ENCODE measurements at regions not wholly inside any gene's neighbourhood (a gene's known extent, or its start where the extent isn't known, plus 50 kb on each side); places are given as distances from the start of the nearest gene placed in this dataset.

DNA sequence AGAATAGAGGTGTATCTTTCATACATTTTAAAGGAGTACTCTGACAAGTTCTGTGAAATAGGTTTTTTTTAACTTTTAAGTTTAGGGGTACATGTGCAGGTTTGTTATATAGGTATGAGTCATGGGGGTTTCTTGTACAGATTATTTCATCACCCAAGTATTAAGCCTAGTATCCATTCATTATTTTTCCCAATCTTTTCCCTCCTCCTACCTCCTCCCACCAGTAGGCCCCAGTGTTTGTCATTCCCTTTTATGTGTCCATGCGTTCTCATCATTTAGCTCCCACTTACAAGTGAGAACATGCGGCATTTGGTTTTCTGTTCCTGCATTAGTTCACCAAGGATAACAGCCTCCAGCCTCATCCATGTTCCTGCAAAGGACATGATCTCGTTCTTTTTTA, 175.5 kb downstream of the CYB561 start:
- TF ChIP-seq, protein P1, sequence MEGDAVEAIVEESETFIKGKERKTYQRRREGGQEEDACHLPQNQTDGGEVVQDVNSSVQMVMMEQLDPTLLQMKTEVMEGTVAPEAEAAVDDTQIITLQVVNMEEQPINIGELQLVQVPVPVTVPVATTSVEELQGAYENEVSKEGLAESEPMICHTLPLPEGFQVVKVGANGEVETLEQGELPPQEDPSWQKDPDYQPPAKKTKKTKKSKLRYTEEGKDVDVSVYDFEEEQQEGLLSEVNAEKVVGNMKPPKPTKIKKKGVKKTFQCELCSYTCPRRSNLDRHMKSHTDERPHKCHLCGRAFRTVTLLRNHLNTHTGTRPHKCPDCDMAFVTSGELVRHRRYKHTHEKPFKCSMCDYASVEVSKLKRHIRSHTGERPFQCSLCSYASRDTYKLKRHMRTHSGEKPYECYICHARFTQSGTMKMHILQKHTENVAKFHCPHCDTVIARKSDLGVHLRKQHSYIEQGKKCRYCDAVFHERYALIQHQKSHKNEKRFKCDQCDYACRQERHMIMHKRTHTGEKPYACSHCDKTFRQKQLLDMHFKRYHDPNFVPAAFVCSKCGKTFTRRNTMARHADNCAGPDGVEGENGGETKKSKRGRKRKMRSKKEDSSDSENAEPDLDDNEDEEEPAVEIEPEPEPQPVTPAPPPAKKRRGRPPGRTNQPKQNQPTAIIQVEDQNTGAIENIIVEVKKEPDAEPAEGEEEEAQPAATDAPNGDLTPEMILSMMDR (IDR thresholded peaks at IDR 0.05) = no peak

DNA sequence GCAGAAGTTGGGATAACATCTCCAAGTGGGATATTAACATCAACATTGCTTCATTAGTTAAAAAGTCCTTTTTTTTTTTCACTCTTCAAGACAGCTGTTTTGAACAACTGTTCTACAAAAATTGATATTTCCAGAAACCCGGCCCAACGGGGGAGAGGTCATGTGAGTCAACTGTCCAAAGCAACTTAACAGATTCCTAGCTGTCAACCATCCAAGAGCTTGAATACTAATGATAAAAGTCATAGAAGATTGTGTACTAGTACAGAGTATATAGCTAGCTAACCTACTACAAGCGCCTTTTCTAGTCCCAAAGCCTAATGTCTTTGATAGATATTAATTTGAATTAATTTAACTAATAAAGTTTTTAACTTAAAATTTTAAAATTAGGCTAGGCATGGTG, 172.0 kb downstream of the CYB561 start:
- TF ChIP-seq, protein P1 (IDR thresholded peaks at IDR 0.05) = no peak

DNA sequence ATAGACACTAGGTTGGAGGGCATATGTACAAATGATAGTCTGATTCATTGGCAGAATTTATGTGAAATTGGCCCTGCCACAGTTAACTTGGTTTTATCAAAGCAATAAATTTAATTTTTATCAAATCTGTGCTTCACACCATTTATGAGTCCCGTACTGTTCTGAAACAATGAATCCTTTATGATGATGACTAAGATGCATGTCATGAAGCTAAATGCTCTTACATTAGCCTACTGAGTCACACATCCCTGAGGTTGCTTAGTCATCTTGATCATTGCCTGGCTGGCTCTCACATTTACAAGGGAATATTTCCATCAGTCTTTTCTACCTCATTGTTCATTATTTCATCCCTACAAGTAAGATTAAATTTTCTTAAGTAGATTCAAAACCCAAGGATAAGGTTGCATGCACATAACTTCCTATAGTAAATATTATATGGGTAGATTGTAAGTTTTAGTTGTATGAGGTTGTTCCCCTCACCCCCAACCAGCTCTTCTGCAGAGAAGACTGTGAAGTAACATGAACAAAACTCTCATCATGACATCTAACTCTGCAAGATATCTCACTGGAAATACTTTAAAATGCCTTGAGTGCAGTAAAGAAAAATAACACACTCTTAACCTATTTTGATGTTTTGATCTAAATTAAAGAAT, 170.7 kb downstream of the CYB561 start:
- TF ChIP-seq, protein P1 (IDR thresholded peaks at IDR 0.05) = no peak

DNA sequence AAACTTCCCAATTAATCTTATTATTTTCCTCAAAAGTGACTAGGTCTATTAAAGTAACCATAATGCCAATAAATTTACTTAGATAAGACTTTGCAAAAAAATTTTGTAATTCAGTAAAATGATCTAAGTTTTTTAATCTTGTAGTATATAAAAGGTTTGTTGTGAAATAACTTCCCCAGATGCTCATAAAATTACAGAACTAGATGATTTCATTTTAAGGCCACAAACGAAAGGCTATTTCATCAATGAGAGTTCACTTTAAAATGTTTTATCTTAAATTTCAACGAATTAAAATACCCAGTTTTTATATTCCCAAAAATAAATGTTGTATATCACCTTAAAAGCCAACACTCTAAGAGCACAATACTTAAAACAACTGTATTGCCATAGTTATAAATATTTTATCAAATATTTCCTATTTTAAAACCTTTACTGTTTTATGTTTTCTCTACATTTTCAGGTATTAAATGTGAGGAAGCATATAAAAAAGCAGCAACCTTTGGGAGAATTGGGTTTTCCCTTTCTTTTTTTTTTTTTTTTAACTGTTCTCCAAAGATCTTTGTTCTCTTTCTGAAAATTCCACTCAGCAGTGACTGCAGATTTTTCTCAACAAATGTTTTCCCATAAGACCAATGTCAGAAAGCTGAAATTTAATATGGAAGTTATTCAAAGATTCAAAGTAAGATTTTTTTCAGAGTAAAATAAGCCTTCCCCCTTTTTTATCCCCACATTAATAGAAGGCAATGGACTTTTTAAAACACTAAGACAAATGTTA, 169.9 kb downstream of the CYB561 start:
- TF ChIP-seq, protein P1 (IDR thresholded peaks at IDR 0.05) = no peak

DNA sequence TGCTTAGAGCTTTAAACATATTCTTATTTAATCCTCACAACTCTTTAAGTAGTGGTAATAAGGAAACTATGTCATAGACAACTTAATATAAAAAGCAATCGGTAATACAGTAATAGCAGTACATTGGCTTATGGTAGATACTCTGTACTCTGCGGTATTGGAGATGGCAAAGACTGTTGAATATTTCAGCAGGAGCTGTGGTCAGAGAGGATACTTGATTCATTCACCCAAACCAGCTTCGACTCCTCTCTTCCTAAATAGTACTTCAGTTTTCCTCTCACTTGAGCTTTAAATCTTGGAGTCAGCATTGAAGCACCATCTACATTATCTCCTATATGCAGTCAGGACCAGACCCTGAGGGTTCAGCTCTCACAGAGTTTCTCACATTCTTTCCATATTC, 169.3 kb downstream of the CYB561 start:
- TF ChIP-seq, protein P1 (IDR thresholded peaks at IDR 0.05) = no peak

DNA sequence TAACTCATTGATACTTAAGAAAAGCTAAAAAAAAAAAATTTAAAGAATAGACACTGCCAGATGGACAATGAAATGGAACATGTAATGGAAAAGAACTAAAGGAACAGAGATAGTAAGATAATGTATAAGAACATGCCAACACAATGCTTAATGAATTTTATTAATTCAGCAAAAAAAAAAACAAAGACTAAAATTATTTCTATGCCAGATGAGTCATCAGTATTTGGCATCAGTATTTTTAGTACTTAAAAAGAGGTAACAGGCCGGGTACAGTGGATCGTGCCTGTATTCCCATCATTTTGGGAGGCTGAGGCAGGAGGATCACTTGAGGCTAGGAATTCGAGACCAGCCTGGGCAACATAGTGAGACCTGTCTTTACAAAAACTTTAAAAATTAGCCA, 168.5 kb downstream of the CYB561 start:
- TF ChIP-seq, protein P1 (IDR thresholded peaks at IDR 0.05) = no peak

DNA sequence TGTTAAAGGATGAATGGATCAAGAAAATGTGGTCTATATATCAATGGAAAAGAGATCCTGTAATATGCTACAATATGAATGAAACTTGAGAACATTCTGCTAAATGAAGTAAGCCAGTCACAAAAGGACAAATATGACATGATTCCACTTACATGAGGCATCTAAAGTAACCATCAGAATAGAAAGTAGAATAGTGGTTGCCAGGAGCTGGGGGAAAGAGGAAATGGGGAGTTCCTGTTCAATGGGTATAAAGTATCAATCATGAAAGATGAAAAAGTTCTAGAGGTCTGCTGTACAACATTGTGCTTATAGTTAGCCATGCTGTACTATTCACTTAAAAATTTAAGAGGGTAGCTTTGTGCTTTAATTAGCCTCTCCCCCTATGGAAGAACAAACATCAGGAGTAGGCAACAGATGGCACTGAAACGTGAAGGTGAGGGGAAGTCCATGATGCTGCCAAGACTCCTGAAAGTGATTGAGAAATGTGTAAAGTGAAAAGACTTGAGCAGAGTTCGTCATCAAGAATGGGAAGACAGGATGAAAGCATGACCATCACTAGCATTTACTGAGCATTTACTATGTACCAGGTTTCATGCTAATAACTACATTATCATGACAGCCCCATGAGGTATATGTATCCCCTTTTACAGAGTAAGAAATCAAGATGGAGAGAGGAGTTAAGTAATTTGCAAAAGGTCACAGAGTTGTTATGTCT, 167.2 kb downstream of the CYB561 start:
- TF ChIP-seq, protein P1 (IDR thresholded peaks at IDR 0.05) = no peak

Data from LNCAP (cell line).